Caco-2 (cell line): ENCODE measurements at regions not wholly inside any gene's neighbourhood (a gene's known extent, or its start where the extent isn't known, plus 50 kb on each side); places are given as distances from the start of the nearest gene placed in this dataset.

Experiments used
- BruUV-seq: library from RNA; stranded (reverse); fragments of 400-500 nt; replicated peaks from 2 replicates; lab custom pipeline; 2021; lab: Mats Ljungman, UMichigan
- CTCF ChIA-PET: fragments of 300-600 bp; sonication (Branson Sonifier 250); formaldehyde crosslinking; loops from one replicate; lab custom pipeline; 2022; ENCODE audit warnings: antibody characterized with exemption; lab: Charles Lee
- POLR2A ChIA-PET: fragments of 300-600 bp; sonication (Branson Sonifier 250); formaldehyde crosslinking; loops from one replicate; lab custom pipeline; 2022; ENCODE audit warnings: antibody characterized with exemption; lab: Charles Lee
- DNase-seq, 2 experiments: peaks; one replicate each; pipeline versions ENCODE4 v3.0.0 to v3.0.0-alpha.2; 2020 to 2022
- H3K27me3 ChIP-seq: replicated peaks from 2 replicates; pipeline ENCODE4 v1.6.0; 2011; ENCODE audit warnings: low read length; ENCODE audit not compliant: control insufficient read depth, insufficient read depth
- H3K36me3 ChIP-seq: 2 replicates; pipeline ENCODE4 v1.5.1; 2011; ENCODE audit warnings: low read length; ENCODE audit not compliant: control insufficient read depth, insufficient read depth
- H3K4me1 ChIP-seq: fragments of 250-450 bp; sonication (Bioruptor Pico); 2 replicates; pipeline ENCODE4 v1.5.1; 2020; ENCODE audit warnings: mild to moderate bottlenecking
- H3K4me3 ChIP-seq: 2 replicates; pipeline ENCODE4 v1.5.1; 2011; ENCODE audit warnings: low read depth, mild to moderate bottlenecking, control low read depth, low read length
- H3K9me3 ChIP-seq: fragments of 250-450 bp; sonication (Bioruptor Pico); 2 replicates; pipeline ENCODE4 v1.5.1; 2020; ENCODE audit warnings: mild to moderate bottlenecking, moderate library complexity
- H3K27ac Mint-ChIP-seq: one replicate; pipeline ENCODE4 v1.8.0; 2022; ENCODE audit warnings: mixed read lengths; ENCODE audit not compliant: unreplicated experiment
- H3K27me3 Mint-ChIP-seq: one replicate; pipeline ENCODE4 v1.8.0; 2022; ENCODE audit warnings: mixed read lengths; ENCODE audit not compliant: insufficient read depth, unreplicated experiment
- H3K36me3 Mint-ChIP-seq: one replicate; pipeline ENCODE4 v1.8.0; 2022; ENCODE audit warnings: mild to moderate bottlenecking, mixed read lengths; ENCODE audit not compliant: insufficient read depth, unreplicated experiment
- H3K4me1 Mint-ChIP-seq: one replicate; pipeline ENCODE4 v1.8.0; 2022; ENCODE audit warnings: low read depth, mixed read lengths; ENCODE audit not compliant: unreplicated experiment
- H3K4me3 Mint-ChIP-seq: one replicate; pipeline ENCODE4 v1.8.0; 2022; ENCODE audit warnings: mild to moderate bottlenecking, moderate library complexity, mixed read lengths; ENCODE audit not compliant: unreplicated experiment
- H3K9me3 Mint-ChIP-seq: one replicate; pipeline ENCODE4 v1.8.0; 2022; ENCODE audit warnings: mixed read lengths; ENCODE audit not compliant: unreplicated experiment
- intact Hi-C: fragments of 100-400 bp; cut with micrococcal nuclease; formaldehyde crosslinking; loops from one replicate; pipeline ENCODE4 v1.10.0; 2022; ENCODE audit not compliant: unreplicated experiment
- TF ChIP-seq, protein P1 (sequence below), 2 experiments: fragments of 200-600 bp in 1 of 2; IDR thresholded peaks; 1 replicate in 1 of 2; 2 replicates in 1 of 2; pipeline versions ENCODE4 v1.5.1 to v1.8.0; 2011 to 2022; ENCODE audit warnings: antibody characterized with exemption in 1 of 2, control low read depth in 1 of 2, inconsistent platforms in 1 of 2, low read depth in 1 of 2, low read length in 1 of 2, mild to moderate bottlenecking in 1 of 2, moderate library complexity in 1 of 2; ENCODE audit not compliant: insufficient read depth in 1 of 2, severe bottlenecking in 1 of 2, unreplicated experiment in 1 of 2

DNA sequence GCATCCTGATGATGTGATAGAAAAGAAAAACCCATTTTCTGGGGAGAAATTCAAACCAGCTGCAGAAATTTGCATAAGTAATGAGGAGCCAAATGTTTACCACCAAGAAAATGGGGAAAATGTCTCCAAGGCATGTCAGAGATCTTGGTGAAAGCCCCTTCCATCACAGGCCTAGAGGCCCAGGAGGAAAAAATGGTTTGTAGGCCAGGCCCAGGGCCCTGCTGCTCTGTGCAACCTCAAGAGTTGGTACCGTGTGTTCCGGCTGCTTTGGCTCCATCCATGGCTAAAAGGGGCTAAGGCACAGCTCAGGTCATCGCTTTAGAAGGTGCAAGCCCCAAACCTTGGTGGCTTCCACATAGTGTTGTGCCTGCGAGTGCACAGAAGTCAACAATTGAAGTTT is 543.1 kb downstream of the ZNF608 start:
- Histone ChIP-seq H3K9me3 (no peaks in the 10 kb centered on the region; the same call in 1 of the 2 replicates), H3K36me3 (no peaks in the 10 kb centered on the region), H3K4me3 (no peak overlapping the region), H3K4me1 (no peaks in the 10 kb centered on the region), H3K27me3 (no peaks in the 10 kb centered on the region)
- TF ChIP-seq, protein P1, sequence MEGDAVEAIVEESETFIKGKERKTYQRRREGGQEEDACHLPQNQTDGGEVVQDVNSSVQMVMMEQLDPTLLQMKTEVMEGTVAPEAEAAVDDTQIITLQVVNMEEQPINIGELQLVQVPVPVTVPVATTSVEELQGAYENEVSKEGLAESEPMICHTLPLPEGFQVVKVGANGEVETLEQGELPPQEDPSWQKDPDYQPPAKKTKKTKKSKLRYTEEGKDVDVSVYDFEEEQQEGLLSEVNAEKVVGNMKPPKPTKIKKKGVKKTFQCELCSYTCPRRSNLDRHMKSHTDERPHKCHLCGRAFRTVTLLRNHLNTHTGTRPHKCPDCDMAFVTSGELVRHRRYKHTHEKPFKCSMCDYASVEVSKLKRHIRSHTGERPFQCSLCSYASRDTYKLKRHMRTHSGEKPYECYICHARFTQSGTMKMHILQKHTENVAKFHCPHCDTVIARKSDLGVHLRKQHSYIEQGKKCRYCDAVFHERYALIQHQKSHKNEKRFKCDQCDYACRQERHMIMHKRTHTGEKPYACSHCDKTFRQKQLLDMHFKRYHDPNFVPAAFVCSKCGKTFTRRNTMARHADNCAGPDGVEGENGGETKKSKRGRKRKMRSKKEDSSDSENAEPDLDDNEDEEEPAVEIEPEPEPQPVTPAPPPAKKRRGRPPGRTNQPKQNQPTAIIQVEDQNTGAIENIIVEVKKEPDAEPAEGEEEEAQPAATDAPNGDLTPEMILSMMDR (IDR thresholded peaks at IDR 0.05; ENCODE audit: insufficient read depth in 1 of 2, low read depth in 1 of 2, low read length in 1 of 2, severe bottlenecking in 1 of 2, unreplicated experiment in 1 of 2) = no peak
- no peak overlapping the region for H3K4me3 Mint-ChIP-seq
- CTCF ChIA-PET = no interaction called here
- H3K36me3 Mint-ChIP-seq = no peaks in the 10 kb centered on the region
- peaks cover 7% of the 10 kb centered on the region for H3K4me1 Mint-ChIP-seq
- no peaks in the 10 kb centered on the region for H3K27me3 Mint-ChIP-seq
- POLR2A ChIA-PET = no interaction called here
- H3K9me3 Mint-ChIP-seq = no peaks in the 10 kb centered on the region
- BruUV-seq = no TSS peak
- DNase-seq = no peak
- no peak overlapping the region for H3K27ac Mint-ChIP-seq
- intact Hi-C loops = no loop called here

DNA sequence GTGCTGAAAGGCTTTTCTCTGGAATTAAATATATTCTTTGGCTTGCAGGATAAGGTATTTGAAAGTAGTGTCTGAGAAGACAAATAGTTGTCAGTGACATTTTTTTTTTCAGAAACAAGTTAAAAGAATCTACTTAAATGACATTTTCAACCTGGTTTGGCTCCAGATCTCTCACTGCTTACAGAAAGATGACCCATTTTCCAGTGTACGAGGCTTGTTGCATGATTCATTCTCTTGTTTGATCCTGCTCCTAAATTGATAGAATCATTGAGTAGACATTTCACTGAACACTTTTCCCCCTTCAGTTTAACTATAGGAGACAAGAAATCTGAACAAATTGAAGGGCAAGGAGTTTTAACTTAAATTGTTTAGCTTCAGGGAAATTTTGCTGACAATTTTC is 546.1 kb downstream of the ZNF608 start:
- Histone ChIP-seq H3K9me3 (no peaks in the 10 kb centered on the region; the same call in 1 of the 2 replicates), H3K4me1 (no peaks in the 10 kb centered on the region), H3K4me3 (no peak overlapping the region), H3K36me3 (no peaks in the 10 kb centered on the region), H3K27me3 (no peaks in the 10 kb centered on the region)
- ChIA-PET POLR2A (no interaction called here), CTCF (no interaction called here)
- no TSS peak for BruUV-seq
- no peak for DNase-seq
- intact Hi-C loops = no loop called here
- Mint-ChIP-seq H3K36me3 (no peaks in the 10 kb centered on the region), H3K4me1 (no peaks in the 10 kb centered on the region), H3K27me3 (no peaks in the 10 kb centered on the region), H3K4me3 (no peak overlapping the region), H3K9me3 (no peaks in the 10 kb centered on the region), H3K27ac (no peak overlapping the region)
- TF ChIP-seq, protein P1 (IDR thresholded peaks at IDR 0.05; ENCODE audit: insufficient read depth in 1 of 2, low read depth in 1 of 2, low read length in 1 of 2, severe bottlenecking in 1 of 2, unreplicated experiment in 1 of 2) = no peak

DNA sequence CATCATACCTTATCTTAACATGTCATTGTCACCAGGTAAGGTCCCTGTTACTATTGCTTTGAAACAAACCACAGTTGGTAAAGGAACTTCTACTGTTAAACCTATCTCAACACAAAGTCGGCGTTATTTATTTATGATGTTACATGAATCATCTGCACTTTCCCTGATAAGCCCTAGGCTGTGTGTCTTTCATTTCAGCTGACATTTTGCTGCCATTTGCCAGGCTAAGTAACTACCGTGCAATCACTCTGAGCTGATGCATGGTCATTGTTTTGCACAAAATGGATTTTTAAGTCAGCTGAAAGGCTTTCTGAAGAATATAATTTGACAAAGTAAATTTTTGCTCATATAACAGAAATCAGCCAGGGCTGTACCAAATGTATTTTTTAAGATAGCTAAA is 546.5 kb downstream of the ZNF608 start:
- CTCF ChIA-PET = no interaction called here
- no peaks in the 10 kb centered on the region for H3K27me3 Mint-ChIP-seq
- H3K36me3 Mint-ChIP-seq = no peaks in the 10 kb centered on the region
- intact Hi-C loops = no loop called here
- H3K36me3 ChIP-seq = no peaks in the 10 kb centered on the region
- H3K4me3 ChIP-seq = no peak overlapping the region
- TF ChIP-seq, protein P1 (IDR thresholded peaks at IDR 0.05; ENCODE audit: insufficient read depth in 1 of 2, low read depth in 1 of 2, low read length in 1 of 2, severe bottlenecking in 1 of 2, unreplicated experiment in 1 of 2) = no peak
- H3K9me3 ChIP-seq = no peaks in the 10 kb centered on the region; the same call in 1 of the 2 replicates
- H3K27me3 ChIP-seq = no peaks in the 10 kb centered on the region
- no TSS peak for BruUV-seq
- no peaks in the 10 kb centered on the region for H3K9me3 Mint-ChIP-seq
- POLR2A ChIA-PET = no interaction called here
- no peaks in the 10 kb centered on the region for H3K4me1 Mint-ChIP-seq
- no peak overlapping the region for H3K4me3 Mint-ChIP-seq
- H3K4me1 ChIP-seq = no peaks in the 10 kb centered on the region
- no peak for DNase-seq
- H3K27ac Mint-ChIP-seq = no peak overlapping the region
